Prostate gland (tissue), 2 donors: ENCODE measurements at regions not wholly inside any gene's neighbourhood (a gene's known extent, or its start where the extent isn't known, plus 50 kb on each side); places are given as distances from the start of the nearest gene placed in this dataset.

ENCODE experiments used
- POLR2A ChIP-seq: fragments of 450-650 bp; IDR thresholded peaks from one replicate; pipeline ENCODE4 v1.6.1; 2016; ENCODE audit warnings: antibody characterized with exemption, mild to moderate bottlenecking
- POLR2AphosphoS5 ChIP-seq: sonication (generic); formaldehyde crosslinking; IDR thresholded peaks from one replicate; pipeline ENCODE4 v1.6.1; 2017; ENCODE audit warnings: antibody characterized with exemption
- TF ChIP-seq, protein P1 (sequence below), 4 experiments: fragments of 200-600 bp in 2 of 4; fragments of 450-650 bp in 2 of 4; sonication (generic) in 2 of 4; IDR thresholded peaks; 1 replicate in 3 of 4; 2 replicates in 1 of 4; pipeline ENCODE4 v1.5.1; 2016 to 2019; ENCODE audit warnings: antibody characterized with exemption in 4 of 4, mild to moderate bottlenecking in 2 of 4, moderate library complexity in 2 of 4

DNA sequence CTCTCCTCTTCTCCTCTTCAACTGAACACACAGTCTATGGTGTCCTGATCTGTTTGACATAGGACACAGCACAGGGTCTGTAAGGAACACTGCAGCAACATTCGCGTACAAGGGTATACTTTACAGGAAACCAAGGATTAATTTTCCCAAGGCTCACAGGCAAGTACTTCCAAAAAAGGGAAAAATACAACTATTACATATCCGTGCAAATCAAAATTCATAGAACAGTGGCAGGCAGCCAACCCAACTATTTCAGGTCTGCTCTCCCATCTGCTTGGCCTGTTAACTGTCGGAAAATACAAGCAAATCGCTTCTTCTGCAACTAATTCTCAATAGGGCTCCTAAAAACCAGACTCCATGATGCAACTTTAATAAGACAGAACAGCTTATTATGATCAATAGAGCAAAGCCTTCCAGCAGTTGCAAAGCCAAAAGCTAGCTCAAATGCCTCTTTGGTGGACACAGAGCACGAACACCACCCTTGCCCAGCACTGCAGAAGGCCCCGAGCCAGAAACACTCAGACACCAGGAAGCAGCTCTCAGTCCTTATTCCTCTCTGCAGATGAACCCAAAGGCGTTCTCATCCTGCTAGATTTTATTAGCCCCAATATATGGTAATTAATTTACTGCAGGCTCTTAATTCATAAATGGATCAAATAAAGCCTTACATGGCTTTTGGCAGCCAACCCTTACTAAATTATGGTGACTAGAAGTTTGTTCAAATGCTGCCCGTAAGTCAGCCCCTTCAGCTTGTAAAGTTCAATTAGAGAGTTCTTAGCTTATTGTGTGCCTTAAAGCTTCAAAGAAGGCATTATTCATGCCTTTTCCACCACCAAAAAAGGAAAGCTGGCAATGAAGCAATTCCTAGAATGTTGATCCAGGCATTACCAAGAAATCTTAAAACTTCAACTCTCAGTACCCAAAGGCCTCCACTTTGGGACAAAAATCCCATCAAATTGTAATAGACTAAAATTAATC lies 68.8 kb downstream of the ZNF608 start:
- TF ChIP-seq, protein P1, sequence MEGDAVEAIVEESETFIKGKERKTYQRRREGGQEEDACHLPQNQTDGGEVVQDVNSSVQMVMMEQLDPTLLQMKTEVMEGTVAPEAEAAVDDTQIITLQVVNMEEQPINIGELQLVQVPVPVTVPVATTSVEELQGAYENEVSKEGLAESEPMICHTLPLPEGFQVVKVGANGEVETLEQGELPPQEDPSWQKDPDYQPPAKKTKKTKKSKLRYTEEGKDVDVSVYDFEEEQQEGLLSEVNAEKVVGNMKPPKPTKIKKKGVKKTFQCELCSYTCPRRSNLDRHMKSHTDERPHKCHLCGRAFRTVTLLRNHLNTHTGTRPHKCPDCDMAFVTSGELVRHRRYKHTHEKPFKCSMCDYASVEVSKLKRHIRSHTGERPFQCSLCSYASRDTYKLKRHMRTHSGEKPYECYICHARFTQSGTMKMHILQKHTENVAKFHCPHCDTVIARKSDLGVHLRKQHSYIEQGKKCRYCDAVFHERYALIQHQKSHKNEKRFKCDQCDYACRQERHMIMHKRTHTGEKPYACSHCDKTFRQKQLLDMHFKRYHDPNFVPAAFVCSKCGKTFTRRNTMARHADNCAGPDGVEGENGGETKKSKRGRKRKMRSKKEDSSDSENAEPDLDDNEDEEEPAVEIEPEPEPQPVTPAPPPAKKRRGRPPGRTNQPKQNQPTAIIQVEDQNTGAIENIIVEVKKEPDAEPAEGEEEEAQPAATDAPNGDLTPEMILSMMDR (IDR thresholded peaks at IDR 0.05): no peak
- TF ChIP-seq POLR2A (no peak), POLR2AphosphoS5 (no peak)
